Mucosa of gallbladder (tissue), 1 donor: ENCODE measurements at regions not wholly inside any gene's neighbourhood (a gene's known extent, or its start where the extent isn't known, plus 50 kb on each side); places are given as distances from the start of the nearest gene placed in this dataset.
"Not testable (repeated sequence)": the region's sequence is repeated elsewhere in the genome, so short reads cannot be mapped to it uniquely, and the experiment has no call there.

Experiments used
- DNase-seq: peaks from one replicate; pipeline ENCODE4 v3.0.0-alpha.2; 2020; ENCODE audit warnings: low spot score
- donor health status: DM: no; HTN: no; CAD: no.

DNA sequence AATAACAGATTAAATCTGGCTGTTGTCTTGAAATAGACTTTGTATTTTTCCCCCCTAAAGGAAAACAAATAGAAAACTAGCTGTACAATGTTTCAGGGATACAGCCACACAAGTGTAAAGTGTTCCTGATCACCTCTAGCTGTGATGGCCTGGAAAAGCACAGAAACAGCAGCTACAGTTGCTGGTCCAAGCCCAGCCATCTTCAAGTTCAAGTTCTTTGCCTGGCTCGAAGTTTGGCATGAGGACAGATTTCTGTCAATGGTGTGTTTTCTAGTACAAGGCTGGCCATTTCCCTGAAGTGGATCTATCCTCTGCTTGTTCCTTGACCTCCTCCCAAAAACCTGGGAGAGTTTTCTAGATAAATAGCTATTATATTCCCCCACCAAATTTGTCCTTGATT is 272.2 kb upstream of the ADRA1B start:
- no peak for DNase-seq

DNA sequence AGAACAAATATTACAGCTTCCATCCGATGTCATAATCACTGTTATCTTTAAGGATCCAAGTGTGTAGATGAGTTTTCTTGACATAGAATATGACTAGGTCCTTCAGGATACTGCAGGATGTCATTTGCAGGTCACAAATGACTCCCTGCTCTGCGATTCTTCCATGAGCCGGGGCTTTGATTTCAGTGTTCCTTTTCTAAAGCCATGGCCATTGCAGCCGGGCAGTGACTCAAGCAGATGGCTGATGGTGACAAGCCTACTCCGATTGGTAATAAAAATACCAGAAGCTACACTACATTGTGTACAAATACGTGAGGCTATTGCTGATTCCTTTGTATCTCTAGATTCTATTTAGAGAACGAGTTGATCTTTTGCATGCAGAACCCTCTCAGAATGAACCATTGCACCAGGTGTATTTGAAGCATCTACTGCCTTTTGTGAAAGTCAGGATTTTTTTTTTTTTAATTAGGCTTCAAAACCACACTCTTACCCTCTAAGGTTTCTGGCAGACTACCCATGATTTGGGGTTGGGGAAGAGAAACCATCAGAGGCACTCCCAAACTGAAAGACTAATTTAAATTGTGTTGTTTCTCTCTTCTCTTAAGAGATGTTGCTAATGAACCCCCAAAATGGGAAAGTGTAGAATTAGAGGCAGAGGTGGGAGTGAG is 271.0 kb upstream of the ADRA1B start:
- no peak for DNase-seq

DNA sequence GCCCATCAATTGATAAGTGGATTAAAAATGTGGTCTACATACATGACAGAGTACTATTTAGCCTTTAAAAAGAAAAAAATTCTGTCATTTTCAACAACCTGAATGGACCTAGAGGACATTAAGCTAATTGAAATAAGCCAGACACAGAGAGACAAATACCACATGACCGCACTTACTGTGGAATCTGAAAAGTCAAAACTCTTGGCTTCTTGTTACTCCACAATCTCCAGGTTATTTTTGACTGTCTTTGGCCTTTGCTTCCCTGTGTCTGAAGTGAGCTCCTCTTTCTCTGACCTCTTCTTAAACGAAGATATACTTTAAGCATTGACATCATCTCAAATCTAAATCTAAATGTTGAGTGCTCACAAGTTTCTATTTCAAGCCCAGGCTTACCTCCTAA is 265.5 kb upstream of the ADRA1B start:
- DNase-seq: no peak

GRCh38 chr5:159655757-159656409 is 260.4 kb upstream of the ADRA1B start:
- no peak for DNase-seq

DNA sequence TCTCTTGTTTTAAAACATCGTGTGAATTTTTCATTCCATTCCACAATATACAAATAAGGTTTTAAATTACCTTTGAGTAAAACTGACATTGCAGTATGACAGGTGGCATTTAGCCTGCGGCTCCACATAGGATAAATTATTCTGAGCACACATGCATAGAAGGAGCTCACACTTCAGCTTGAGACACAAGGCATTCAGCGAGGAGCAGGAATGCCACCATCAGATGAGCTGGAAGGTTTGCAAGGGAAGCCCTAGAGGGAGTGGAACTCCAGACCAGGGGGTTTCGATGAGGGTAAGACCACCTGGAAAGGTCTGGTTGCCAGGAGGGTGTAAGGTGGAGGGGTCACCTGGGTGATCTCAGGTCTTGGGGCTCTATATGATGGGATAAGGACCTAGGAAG is 259.0 kb upstream of the ADRA1B start:
- no peak for DNase-seq

DNA sequence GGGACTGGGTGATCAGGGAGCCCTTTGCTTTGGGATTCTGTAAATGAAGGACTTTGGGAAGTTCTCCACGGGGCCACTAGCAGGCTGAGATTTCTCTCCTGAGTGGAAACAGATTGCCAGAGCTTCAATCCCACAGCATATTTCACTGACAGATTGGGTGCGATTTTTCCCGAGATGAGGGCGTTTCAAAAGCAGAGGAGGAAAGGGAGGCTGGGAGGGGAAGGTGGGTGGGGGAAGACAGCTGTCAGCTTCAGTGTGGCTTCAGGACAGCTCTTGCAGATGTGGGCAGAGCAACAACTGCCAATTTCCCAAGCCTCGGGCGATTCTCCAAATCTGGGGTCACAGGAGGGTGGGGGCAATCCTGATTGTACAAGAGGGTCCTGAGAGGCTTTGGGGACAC is 258.5 kb upstream of the ADRA1B start:
- DNase-seq: no peak

DNA sequence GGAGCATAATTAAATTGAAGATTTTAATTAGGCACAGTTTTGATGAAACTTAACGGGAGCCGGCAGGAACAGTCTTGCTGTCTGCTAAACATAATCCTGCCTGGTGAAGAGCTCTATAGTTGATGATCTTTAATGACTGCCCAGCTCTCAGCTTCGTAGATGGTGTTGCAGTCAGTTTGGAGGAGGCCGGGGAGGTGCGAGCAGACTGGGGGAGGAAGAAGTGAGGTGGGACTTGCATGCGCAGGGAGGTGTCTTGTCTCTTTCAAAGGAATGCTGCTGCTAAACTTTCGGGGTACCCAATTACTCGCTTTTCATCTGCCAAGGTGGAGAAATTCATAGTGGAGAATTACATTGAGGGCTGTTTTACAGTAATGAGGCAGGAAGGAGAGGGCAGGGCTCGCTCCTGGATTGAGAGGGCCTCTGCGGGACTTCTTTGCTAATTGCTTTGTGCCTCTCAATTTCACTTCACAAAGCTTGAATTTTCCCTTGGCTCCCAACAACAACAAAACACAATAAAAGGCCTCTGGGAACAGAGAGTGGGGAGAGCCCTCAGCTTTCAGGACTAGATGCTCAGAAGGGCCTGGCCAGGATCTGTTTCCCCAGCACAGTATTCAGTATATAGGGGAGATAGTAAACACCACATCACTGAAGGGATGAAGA is 257.9 kb upstream of the ADRA1B start:
- DNase-seq: no peak

DNA sequence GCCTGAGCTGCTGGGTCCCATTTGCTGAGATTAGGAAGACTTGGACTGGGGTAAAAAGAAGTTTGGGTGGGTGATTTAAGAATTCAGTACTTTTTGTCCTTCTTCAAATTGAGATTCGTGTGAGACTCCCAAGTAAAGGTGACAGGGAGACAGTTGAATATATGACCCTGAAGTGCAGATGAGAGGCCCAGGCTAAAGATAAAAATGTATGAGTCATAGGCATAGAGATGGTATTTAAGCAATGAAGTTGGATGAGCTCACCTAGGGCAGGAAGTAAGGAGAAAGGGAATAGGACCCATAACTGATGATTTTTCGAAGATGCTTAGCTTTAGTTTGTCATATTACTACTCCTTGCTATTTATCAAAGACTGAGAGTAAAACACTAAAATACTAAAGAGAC is 255.9 kb upstream of the ADRA1B start:
- no peak for DNase-seq

- no peak for DNase-seq
These were observed 252.3 kb upstream of the ADRA1B start for GRCh38 chr5:159663986-159664385.

GRCh38 chr5:159667286-159667685 is 249.0 kb upstream of the ADRA1B start:
- DNase-seq: no peak

- DNase-seq: no peak
These were observed 247.7 kb upstream of the ADRA1B start for GRCh38 chr5:159668556-159668955.

- DNase-seq: no peak
These were observed 246.7 kb upstream of the ADRA1B start for GRCh38 chr5:159669559-159669958.

DNA sequence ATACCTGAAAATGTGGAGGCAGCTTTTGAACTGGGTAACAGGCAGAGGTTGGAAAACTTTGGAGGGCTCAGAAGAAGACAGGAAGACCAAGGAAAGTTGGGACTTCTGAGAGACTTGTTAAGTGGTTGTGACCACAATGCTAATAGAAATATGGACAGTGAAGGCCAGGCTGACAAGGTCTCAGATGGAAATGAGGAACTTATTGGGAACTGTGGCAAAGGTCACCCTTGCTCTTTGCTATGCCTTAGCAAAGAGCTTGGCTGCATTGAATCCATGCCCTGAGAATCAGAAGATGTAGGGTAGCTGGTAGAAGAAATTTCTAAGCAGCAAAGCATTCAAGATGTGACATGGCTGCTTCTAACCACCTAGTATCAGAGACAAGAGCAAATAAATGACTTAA is 244.4 kb upstream of the ADRA1B start:
- DNase-seq: no peak

DNA sequence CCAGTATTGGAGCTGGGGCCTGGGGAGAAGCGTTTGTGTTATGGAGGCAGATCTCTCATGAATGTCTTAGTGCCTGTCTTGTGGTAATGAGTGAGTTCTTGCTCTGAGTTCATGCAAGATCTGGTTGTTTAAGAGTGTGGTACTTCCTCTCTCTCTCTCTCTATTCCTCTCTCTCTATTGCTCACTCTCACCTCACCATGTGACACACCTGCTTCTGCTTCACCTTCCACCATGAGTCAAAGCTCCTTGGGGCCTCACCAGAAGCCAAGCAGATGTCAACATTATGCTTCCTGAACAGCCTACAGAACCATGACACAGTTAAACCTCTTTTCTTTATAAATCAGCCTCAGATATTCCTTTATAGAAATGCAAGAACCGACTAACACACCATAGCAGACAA is 242.7 kb upstream of the ADRA1B start:
- DNase-seq: no peak

DNA sequence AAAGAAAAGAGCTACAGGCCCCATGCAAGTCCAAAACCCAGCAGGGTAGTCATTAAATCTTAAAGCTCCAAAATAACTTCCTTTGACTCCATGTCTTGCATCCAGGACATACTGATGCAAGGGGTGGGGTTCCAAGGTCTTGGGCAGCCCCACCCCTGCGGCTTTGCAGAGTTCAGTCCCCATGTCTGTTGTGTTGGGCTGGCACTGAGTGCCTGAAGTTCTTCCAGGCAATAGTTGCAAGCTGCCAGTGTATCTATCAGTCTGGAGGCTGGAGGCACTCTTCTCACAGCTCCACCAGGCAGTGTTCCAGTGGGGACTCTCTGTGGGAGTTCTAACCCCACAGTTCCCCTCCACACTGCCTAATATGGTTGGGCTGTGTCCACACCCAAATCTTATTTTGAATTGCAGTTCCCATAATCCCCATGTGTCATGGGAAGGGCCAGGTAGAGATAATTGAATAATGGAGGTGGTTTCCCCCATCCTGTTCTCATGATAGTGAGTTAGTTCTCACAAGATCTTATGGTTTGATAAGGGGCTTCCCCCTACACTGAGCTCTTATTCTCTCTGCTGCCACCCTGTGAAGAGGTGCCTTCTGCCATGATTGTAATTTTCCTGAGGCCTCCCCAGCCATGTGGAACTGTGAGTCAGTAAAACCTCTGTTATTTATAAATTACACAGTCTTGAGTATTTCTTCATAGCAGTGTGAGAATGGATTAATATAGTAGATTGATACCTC is 237.5 kb upstream of the ADRA1B start:
- DNase-seq: no peak

DNA sequence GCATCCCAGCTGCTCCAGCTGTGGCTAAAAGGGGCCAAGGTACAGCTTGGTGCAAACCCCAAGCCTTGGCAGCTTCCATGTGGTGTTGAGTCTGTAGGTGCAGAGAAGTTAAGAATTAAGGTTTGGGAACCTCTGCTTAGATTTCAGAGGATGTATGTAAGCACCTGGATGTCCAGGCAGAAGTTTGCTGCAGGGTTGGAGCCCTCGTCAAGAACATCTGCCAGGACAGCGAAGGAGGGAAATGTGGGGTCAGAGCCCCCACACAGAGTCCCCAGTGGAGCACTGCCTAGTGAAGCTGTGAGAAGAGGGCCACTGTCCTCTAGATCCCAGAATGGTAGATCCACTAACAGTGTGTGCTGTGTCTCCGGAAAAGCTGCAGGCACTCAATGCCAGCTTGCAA is 236.2 kb upstream of the ADRA1B start:
- DNase-seq: no peak

DNA sequence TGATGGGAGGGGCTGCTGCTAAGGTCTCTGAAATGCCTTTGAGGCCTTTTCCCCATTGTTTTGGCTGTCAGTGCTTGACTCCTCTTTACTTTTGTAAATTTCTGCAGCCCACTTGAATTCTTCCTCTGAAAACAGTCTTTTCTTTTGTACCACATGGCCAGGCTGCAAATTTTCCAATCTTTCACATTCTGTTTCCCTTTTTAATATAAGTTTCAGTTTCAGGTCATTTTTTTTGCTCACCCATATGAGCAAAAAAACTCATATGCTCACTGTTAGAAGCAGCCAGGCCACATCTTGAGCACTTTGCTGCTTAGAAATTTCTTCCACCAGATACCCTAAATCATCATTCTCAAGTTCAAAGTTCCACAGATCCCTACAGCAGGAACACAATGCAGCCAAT is 234.6 kb upstream of the ADRA1B start:
- no peak for DNase-seq

- DNase-seq: no peak
These were observed 233.7 kb upstream of the ADRA1B start for GRCh38 chr5:159682623-159683022.

- not testable (repeated sequence) for DNase-seq
These were observed 228.4 kb upstream of the ADRA1B start for GRCh38 chr5:159687892-159688291.

DNA sequence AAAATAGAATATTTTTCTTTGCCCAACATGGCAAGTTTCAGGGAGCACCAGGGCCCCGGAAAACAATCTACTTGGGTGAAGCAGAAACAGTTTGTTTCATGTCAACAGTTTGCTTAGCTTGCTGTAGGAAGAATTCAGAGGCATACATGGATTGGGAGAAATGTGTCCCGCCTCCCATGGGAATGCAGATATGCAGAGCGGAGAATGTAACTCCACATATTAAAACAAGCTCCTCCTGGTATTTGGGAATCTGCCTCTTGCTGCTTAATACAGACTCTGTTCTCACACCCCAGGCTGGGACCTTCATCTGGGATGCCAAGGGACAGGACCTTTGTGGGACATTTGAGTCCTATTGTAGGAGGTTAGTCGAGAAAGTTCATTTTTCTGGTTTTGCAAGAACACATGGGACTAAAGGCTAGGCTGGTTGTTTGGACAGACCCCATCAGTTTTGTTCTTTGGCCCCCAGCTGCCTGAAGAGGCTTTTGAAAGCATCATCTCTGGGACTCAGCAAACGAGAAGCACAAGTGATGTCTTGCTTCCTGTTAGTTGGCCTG is 220.5 kb upstream of the ADRA1B start:
- DNase-seq: no peak

- DNase-seq: no peak
These were observed 218.8 kb upstream of the ADRA1B start for GRCh38 chr5:159697530-159697929.

DNA sequence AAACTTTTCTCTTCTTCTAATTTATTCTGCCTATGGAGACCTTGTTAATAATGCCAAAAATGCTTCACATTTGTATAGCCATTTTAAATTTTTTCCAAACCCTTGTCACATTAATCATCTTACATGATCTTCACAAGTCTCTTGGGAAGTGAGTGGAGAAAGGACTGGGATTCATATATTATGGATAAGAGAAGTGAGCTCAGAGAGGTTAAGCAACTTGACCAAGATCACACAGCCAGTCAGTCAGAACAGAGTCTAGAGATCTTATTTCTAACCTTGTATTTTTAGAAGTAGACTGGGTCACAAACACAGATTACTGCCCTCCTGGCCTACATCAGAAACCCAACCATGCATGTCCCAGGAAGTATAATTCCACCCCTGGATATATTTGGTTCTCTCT is 218.0 kb upstream of the ADRA1B start:
- DNase-seq: no peak
